HepG2 (cell line): ENCODE measurements at regions not wholly inside any gene's neighbourhood (a gene's known extent, or its start where the extent isn't known, plus 50 kb on each side); places are given as distances from the start of the nearest gene placed in this dataset.

Experiments used
- ATAC-seq: fragments of 200-7000 bp; cut with Tn5 transposase; 3 replicates; pipeline ENCODE4 v1.9.1; 2020; ENCODE audit warnings: mild to moderate bottlenecking, moderate library complexity
- BruUV-seq: library from RNA; stranded (reverse); fragments of 400-500 nt; replicated peaks from 2 replicates; lab custom pipeline; 2021; lab: Mats Ljungman, UMichigan
- CTCF ChIA-PET: fragments of 300-600 bp; formaldehyde crosslinking; extraction: SDS; loops from one replicate; lab custom pipeline; 2021; ENCODE audit warnings: low total read pairs, inconsistent platforms, low intra/inter-chr PET ratio; lab: Yijun Ruan, JAX
- POLR2A ChIA-PET: fragments of 350-600 bp; sonication (Branson Sonifier 250); formaldehyde crosslinking; loops from one replicate; lab custom pipeline; 2020; ENCODE audit warnings: antibody characterized with exemption, inconsistent platforms; lab: Yijun Ruan, JAX
- DNase-seq: peaks from one replicate; pipeline ENCODE4 v3.0.0-alpha.2; 2015; ENCODE audit warnings: low spot score
- FAIRE-seq: peaks from 3 replicates; lab custom pipeline; 2011; peaks lifted over from hg19 to GRCh38; lab: Jason Lieb, UNC
- H2AFZ ChIP-seq: one replicate; pipeline ENCODE4 v1.6.1; 2011; ENCODE audit warnings: low read length, inconsistent platforms
- H3K27ac ChIP-seq: fragments of 300-600 bp; 3 replicates; pipeline ENCODE4 v1.8.0; 2011; ENCODE audit warnings: mixed run types, mild to moderate bottlenecking, mixed read lengths, low read length, inconsistent platforms; ENCODE audit not compliant: insufficient read depth; ENCODE audit errors: extremely low read length
- H3K27me3 ChIP-seq, 2 experiments: fragments of 200-600 bp in 1 of 2; 2 replicates in 1 of 2; 3 replicates in 1 of 2; pipeline versions ENCODE4 v1.6.0 to v1.8.0; 2011; ENCODE audit warnings: low read length in 2 of 2, mild to moderate bottlenecking in 2 of 2, moderate library complexity in 2 of 2, inconsistent platforms in 1 of 2; ENCODE audit not compliant: insufficient read depth in 2 of 2, control insufficient read depth in 1 of 2
- H3K36me3 ChIP-seq, 2 experiments: fragments of 200-600 bp in 1 of 2; replicated peaks in 1 of 2; 2 replicates in 1 of 2; 3 replicates in 1 of 2; pipeline versions ENCODE4 v1.5.1 to v1.8.0; 2011; ENCODE audit warnings: low read length in 2 of 2, inconsistent platforms in 1 of 2; ENCODE audit not compliant: insufficient read depth in 2 of 2, control insufficient read depth in 1 of 2
- H3K4me1 ChIP-seq: 2 replicates; pipeline ENCODE4 v1.5.1; 2012; ENCODE audit warnings: low read length, inconsistent platforms; ENCODE audit not compliant: insufficient read depth
- H3K4me2 ChIP-seq: 2 replicates; pipeline ENCODE4 v1.6.0; 2011; ENCODE audit warnings: low read depth, low read length, inconsistent platforms
- H3K4me3 ChIP-seq, 3 experiments: fragments of 200-600 bp in 1 of 3; sonication (generic), shearing (Covaris generic) in 1 of 3; replicated peaks in 1 of 3; 2 replicates each; pipeline ENCODE4 v1.5.1; 2011 to 2016; ENCODE audit warnings: low read length in 3 of 3, inconsistent platforms in 2 of 3, low read depth in 2 of 3, mild to moderate bottlenecking in 2 of 3, control low read depth in 1 of 3, mixed read lengths in 1 of 3; ENCODE audit not compliant: insufficient read depth in 1 of 3
- H3K79me2 ChIP-seq: one replicate; pipeline ENCODE4 v1.6.1; 2011; ENCODE audit warnings: low read length, inconsistent platforms; ENCODE audit not compliant: insufficient read depth
- H3K9ac ChIP-seq: 2 replicates; pipeline ENCODE4 v1.6.0; 2011; ENCODE audit warnings: mild to moderate bottlenecking, low read depth, low read length, inconsistent platforms; ENCODE audit not compliant: insufficient read depth
- H3K9me3 ChIP-seq: 2 replicates; pipeline ENCODE4 v1.5.1; 2012; ENCODE audit warnings: mild to moderate bottlenecking, low read length
- H4K20me1 ChIP-seq: 2 replicates; pipeline ENCODE4 v1.6.0; 2011; ENCODE audit warnings: inconsistent platforms, mild to moderate bottlenecking, low read length, moderate library complexity; ENCODE audit not compliant: insufficient read depth
- AGO2 ChIP-seq: fragments of 200-400 bp; formaldehyde crosslinking; optimal IDR thresholded peaks from 2 replicates; pipeline ENCODE3; 2017; ENCODE audit warnings: mild to moderate bottlenecking, low read depth, low read length, moderate library complexity
- CENPX ChIP-seq: sonication (generic); formaldehyde crosslinking; IDR thresholded peaks from 2 replicates; pipeline ENCODE4 v1.9.0; 2021; ENCODE audit warnings: mild to moderate bottlenecking, missing genetic modification reagents, moderate library complexity
- HNRNPH1 ChIP-seq: fragments of 200-400 bp; formaldehyde crosslinking; optimal IDR thresholded peaks from 2 replicates; pipeline ENCODE3; 2017; ENCODE audit warnings: mild to moderate bottlenecking, low read depth, low read length
- HNRNPUL1 ChIP-seq: fragments of 200-400 bp; formaldehyde crosslinking; IDR thresholded peaks from 2 replicates; pipeline ENCODE4 v1.6.1; 2017; ENCODE audit warnings: low read depth, mild to moderate bottlenecking, low read length, moderate library complexity
- TAF1 ChIP-seq: sonication (generic); formaldehyde crosslinking; IDR thresholded peaks from 2 replicates; pipeline ENCODE4 v1.4.0; 2020; ENCODE audit warnings: missing genetic modification reagents
- TBX3 ChIP-seq: fragments of 450-650 bp; IDR thresholded peaks from 2 replicates; pipeline ENCODE4 v1.6.1; 2017; ENCODE audit warnings: antibody characterized with exemption, mild to moderate bottlenecking, inconsistent platforms, borderline replicate concordance
- ZNF510 ChIP-seq: sonication (generic); formaldehyde crosslinking; IDR thresholded peaks from 2 replicates; pipeline ENCODE4 v1.4.0; 2020; ENCODE audit warnings: low read depth, mild to moderate bottlenecking, missing genetic modification reagents
- ZNF563 ChIP-seq: sonication (generic); formaldehyde crosslinking; IDR thresholded peaks from 2 replicates; pipeline ENCODE4 v1.8.0; 2022; ENCODE audit warnings: mild to moderate bottlenecking, moderate library complexity, missing genetic modification reagents
- WGBS: methylation state at CpG from one replicate; pipeline ENCODE4 v1.1.6; 2017; ENCODE audit warnings: low lambda C conversion rate; 5-methylcytosine and 5-hydroxymethylcytosine counted together
- in situ Hi-C: cut with HindIII; loops from 2 replicates; pipeline ENCODE4 v1.10.0; 2017; ENCODE audit warnings: low pct_unique_long_range_greater_than_20kb; ENCODE audit not compliant: extremely low pct_ligation_motif_present
- intact Hi-C: fragments of 100-400 bp; cut with micrococcal nuclease; formaldehyde crosslinking; loops from one replicate; pipeline ENCODE4 v1.10.0; 2022; ENCODE audit not compliant: unreplicated experiment
- TF ChIP-seq, protein P1 (sequence below): sonication (generic); formaldehyde crosslinking; IDR thresholded peaks from 2 replicates; pipeline ENCODE4 v1.4.0; 2020; ENCODE audit warnings: missing genetic modification reagents
- TF ChIP-seq, protein P2 (sequence below): sonication (generic); formaldehyde crosslinking; IDR thresholded peaks from 2 replicates; pipeline ENCODE4 v1.4.0; 2020; ENCODE audit warnings: missing genetic modification reagents, mild to moderate bottlenecking, borderline replicate concordance
- TF ChIP-seq, protein P3 (sequence below): sonication (generic); formaldehyde crosslinking; IDR thresholded peaks from 2 replicates; pipeline ENCODE4 v1.8.0; 2022; ENCODE audit warnings: missing genetic modification reagents, mild to moderate bottlenecking, moderate library complexity, borderline replicate concordance
- TF ChIP-seq, protein P4 (sequence below): IDR thresholded peaks from 2 replicates; pipeline ENCODE4 v1.6.1; 2012; ENCODE audit warnings: low read length, improper control_type of control experiment

DNA sequence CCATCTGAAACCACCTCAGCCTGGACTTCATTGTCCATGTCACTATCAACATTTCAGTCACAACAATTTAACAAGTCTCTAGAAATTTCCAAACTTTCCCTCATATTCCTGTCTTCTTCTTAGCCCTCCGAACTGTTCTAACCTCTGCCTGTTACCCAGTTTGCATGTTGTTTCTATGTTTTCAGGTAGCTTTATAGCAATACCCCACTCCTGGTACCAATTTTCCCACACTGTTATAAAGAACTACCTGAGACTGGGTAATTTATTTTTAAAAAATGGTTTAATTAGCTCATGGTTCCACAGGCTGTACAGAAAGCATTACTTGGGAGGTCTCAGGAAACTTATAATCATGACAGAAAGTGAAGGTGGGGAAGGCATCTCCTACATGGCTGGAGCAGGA is 679.2 kb upstream of the FRG1 start:
- ATAC-seq (no peak), DNase-seq (no peak), FAIRE-seq (no peak)
- WGBS: 39% methylated on average over 1 of the region's 1 CpG
- H3K9me3 ChIP-seq: peaks cover 34% of the 10 kb centered on the region
- no TSS peak for BruUV-seq
- no peak overlapping the region for H3K9ac ChIP-seq
- H3K27me3 ChIP-seq: no peaks in the 10 kb centered on the region
- intact Hi-C loops (no loop called here), in situ Hi-C loops (no loop called here)
- H3K79me2 ChIP-seq: no peaks in the 10 kb centered on the region
- ChIA-PET CTCF (no interaction called here), POLR2A (no interaction called here)
- H3K4me3 ChIP-seq: no peak overlapping the region
- no peaks in the 10 kb centered on the region for H3K36me3 ChIP-seq
- H4K20me1 ChIP-seq: no peaks in the 10 kb centered on the region
- no peak overlapping the region for H3K27ac ChIP-seq
- H2AFZ ChIP-seq: no peak overlapping the region
- no peaks in the 10 kb centered on the region for H3K4me1 ChIP-seq
- TF ChIP-seq HNRNPH1 (no peak), TAF1 (CRISPR knock-in tag) (no peak), AGO2 (no peak), CENPX (CRISPR knock-in tag) (no peak), ZNF510 (CRISPR knock-in tag) (no peak), HNRNPUL1 (no peak), TBX3 (no peak), ZNF563 (no peak)
- TF ChIP-seq, protein P1, sequence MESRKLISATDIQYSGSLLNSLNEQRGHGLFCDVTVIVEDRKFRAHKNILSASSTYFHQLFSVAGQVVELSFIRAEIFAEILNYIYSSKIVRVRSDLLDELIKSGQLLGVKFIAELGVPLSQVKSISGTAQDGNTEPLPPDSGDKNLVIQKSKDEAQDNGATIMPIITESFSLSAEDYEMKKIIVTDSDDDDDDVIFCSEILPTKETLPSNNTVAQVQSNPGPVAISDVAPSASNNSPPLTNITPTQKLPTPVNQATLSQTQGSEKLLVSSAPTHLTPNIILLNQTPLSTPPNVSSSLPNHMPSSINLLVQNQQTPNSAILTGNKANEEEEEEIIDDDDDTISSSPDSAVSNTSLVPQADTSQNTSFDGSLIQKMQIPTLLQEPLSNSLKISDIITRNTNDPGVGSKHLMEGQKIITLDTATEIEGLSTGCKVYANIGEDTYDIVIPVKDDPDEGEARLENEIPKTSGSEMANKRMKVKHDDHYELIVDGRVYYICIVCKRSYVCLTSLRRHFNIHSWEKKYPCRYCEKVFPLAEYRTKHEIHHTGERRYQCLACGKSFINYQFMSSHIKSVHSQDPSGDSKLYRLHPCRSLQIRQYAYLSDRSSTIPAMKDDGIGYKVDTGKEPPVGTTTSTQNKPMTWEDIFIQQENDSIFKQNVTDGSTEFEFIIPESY (CRISPR knock-in tag): no peak
- TF ChIP-seq, protein P2, sequence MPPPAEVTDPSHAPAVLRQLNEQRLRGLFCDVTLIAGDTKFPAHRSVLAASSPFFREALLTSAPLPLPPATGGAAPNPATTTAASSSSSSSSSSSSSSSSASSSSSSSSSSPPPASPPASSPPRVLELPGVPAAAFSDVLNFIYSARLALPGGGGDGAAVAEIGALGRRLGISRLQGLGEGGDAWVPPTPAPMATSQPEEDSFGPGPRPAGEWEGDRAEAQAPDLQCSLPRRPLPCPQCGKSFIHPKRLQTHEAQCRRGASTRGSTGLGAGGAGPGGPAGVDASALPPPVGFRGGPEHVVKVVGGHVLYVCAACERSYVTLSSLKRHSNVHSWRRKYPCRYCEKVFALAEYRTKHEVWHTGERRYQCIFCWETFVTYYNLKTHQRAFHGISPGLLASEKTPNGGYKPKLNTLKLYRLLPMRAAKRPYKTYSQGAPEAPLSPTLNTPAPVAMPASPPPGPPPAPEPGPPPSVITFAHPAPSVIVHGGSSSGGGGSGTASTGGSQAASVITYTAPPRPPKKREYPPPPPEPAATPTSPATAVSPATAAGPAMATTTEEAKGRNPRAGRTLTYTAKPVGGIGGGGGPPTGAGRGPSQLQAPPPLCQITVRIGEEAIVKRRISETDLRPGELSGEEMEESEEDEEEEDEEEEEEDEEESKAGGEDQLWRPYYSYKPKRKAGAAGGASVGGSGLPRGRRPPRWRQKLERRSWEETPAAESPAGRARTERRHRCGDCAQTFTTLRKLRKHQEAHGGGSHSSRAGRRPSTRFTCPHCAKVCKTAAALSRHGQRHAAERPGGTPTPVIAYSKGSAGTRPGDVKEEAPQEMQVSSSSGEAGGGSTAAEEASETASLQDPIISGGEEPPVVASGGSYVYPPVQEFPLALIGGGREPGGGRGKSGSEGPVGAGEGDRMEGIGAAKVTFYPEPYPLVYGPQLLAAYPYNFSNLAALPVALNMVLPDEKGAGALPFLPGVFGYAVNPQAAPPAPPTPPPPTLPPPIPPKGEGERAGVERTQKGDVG (CRISPR knock-in tag): no peak
- TF ChIP-seq, protein P3, sequence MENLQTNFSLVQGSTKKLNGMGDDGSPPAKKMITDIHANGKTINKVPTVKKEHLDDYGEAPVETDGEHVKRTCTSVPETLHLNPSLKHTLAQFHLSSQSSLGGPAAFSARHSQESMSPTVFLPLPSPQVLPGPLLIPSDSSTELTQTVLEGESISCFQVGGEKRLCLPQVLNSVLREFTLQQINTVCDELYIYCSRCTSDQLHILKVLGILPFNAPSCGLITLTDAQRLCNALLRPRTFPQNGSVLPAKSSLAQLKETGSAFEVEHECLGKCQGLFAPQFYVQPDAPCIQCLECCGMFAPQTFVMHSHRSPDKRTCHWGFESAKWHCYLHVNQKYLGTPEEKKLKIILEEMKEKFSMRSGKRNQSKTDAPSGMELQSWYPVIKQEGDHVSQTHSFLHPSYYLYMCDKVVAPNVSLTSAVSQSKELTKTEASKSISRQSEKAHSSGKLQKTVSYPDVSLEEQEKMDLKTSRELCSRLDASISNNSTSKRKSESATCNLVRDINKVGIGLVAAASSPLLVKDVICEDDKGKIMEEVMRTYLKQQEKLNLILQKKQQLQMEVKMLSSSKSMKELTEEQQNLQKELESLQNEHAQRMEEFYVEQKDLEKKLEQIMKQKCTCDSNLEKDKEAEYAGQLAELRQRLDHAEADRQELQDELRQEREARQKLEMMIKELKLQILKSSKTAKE (CRISPR knock-in tag): no peak
- TF ChIP-seq, protein P4, sequence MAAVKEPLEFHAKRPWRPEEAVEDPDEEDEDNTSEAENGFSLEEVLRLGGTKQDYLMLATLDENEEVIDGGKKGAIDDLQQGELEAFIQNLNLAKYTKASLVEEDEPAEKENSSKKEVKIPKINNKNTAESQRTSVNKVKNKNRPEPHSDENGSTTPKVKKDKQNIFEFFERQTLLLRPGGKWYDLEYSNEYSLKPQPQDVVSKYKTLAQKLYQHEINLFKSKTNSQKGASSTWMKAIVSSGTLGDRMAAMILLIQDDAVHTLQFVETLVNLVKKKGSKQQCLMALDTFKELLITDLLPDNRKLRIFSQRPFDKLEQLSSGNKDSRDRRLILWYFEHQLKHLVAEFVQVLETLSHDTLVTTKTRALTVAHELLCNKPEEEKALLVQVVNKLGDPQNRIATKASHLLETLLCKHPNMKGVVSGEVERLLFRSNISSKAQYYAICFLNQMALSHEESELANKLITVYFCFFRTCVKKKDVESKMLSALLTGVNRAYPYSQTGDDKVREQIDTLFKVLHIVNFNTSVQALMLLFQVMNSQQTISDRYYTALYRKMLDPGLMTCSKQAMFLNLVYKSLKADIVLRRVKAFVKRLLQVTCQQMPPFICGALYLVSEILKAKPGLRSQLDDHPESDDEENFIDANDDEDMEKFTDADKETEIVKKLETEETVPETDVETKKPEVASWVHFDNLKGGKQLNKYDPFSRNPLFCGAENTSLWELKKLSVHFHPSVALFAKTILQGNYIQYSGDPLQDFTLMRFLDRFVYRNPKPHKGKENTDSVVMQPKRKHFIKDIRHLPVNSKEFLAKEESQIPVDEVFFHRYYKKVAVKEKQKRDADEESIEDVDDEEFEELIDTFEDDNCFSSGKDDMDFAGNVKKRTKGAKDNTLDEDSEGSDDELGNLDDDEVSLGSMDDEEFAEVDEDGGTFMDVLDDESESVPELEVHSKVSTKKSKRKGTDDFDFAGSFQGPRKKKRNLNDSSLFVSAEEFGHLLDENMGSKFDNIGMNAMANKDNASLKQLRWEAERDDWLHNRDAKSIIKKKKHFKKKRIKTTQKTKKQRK: no peak
- TF ChIP-seq, all 625 proteins: peak for 0
- H3K4me2 ChIP-seq: no peak overlapping the region
